Esophagus squamous epithelium (tissue), 5 donors: ENCODE measurements at regions not wholly inside any gene's neighbourhood (a gene's known extent, or its start where the extent isn't known, plus 50 kb on each side); places are given as distances from the start of the nearest gene placed in this dataset.
"Not testable (repeated sequence)": the region's sequence is repeated elsewhere in the genome, so short reads cannot be mapped to it uniquely, and the experiment has no call there.

Experiments
- DNase-seq: peaks from one replicate; lab custom pipeline; 2025; lab: John Stamatoyannopoulos, UW
- H3K27ac ChIP-seq, 4 donors: fragments of 200-600 bp; sonication (generic); one replicate each; pipeline ENCODE4 v1.5.1; 2016 to 2019; ENCODE audit warnings: mild to moderate bottlenecking in 1 of 4
- H3K27me3 ChIP-seq, 4 donors: fragments of 200-600 bp; sonication (generic); 1 replicate in 3 of 4; 2 replicates in 1 of 4; pipeline versions ENCODE4 v1.5.1 to v1.6.0; 2017 to 2021; ENCODE audit warnings: antibody characterized with exemption in 1 of 4
- H3K36me3 ChIP-seq, 3 donors: fragments of 200-600 bp; sonication (generic); one replicate each; pipeline ENCODE4 v1.5.1; 2016 to 2019
- H3K4me1 ChIP-seq, 3 donors: fragments of 200-600 bp; sonication (generic); one replicate each; pipeline ENCODE4 v1.5.1; 2017 to 2019
- H3K4me3 ChIP-seq, 4 donors: fragments of 200-600 bp; sonication (generic); 1 replicate in 3 of 4; 2 replicates in 1 of 4; pipeline ENCODE4 v1.5.1; 2016 to 2019; ENCODE audit warnings: mild to moderate bottlenecking in 2 of 4, moderate library complexity in 1 of 4
- H3K9me3 ChIP-seq, 3 donors: fragments of 200-600 bp; sonication (generic); one replicate each; pipeline ENCODE4 v1.5.1; 2016 to 2019
- POLR2A ChIP-seq, 4 donors: fragments of 450-650 bp; IDR thresholded peaks; one replicate each; pipeline ENCODE4 v1.6.1; 2017; ENCODE audit warnings: antibody characterized with exemption in 4 of 4, mild to moderate bottlenecking in 4 of 4, moderate library complexity in 3 of 4
- WGBS, 2 donors: methylation state at CpG; one replicate each; pipeline ENCODE4 v1.1.5; 2018; 5-methylcytosine and 5-hydroxymethylcytosine counted together
- intact Hi-C: fragments of 100-400 bp; cut with DNase I; formaldehyde crosslinking; loops from one replicate; pipeline ENCODE4 v1.15.0; 2022
- TF ChIP-seq, protein P1 (sequence below), 6 experiments: fragments of 450-650 bp in 4 of 6; fragments of 200-600 bp in 2 of 6; sonication (generic) in 2 of 6; IDR thresholded peaks; one replicate each; pipeline ENCODE4 v1.5.1; 2016 to 2019; ENCODE audit warnings: antibody characterized with exemption in 6 of 6, mild to moderate bottlenecking in 4 of 6, moderate library complexity in 4 of 6
- donor health status: DM: yes; HTN: yes; CAD: no.

DNA sequence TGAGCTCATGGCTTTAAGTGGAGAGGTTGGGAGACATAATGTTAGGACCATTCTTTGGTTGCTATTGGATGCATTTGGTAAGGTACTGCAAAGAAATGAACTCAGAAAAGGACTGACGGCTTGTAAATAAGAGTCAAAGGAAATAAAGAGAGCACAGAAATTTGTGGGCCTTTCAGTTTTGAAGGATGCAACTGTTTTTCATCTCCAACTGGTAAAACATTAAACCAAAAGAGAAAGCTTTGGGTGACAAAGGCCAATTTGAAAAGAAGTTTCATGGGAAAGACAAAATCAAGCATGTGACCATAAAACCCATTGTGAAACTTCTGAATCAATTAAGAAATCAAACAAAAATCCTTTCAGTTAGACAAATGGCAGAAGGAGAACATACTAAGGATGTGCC, 77.8 kb upstream of the SPOPL start:
- no peaks in the 10 kb centered on the region for H3K27me3 ChIP-seq
- 100% methylated on average over 1 of the region's 1 CpG for WGBS, 2 donors
- H3K36me3 ChIP-seq: no peaks in the 10 kb centered on the region
- intact Hi-C loops: no loop called here
- no peak overlapping the region for H3K27ac ChIP-seq
- DNase-seq: no peak
- peaks cover 3 to 10% (median 3%) of the 10 kb centered on the region in 3 donors for H3K4me1 ChIP-seq
- H3K9me3 ChIP-seq: peaks cover 0 to 12% (median 8%) of the 10 kb centered on the region in 3 donors
- no peak overlapping the region for H3K4me3 ChIP-seq
- TF ChIP-seq, protein P1, sequence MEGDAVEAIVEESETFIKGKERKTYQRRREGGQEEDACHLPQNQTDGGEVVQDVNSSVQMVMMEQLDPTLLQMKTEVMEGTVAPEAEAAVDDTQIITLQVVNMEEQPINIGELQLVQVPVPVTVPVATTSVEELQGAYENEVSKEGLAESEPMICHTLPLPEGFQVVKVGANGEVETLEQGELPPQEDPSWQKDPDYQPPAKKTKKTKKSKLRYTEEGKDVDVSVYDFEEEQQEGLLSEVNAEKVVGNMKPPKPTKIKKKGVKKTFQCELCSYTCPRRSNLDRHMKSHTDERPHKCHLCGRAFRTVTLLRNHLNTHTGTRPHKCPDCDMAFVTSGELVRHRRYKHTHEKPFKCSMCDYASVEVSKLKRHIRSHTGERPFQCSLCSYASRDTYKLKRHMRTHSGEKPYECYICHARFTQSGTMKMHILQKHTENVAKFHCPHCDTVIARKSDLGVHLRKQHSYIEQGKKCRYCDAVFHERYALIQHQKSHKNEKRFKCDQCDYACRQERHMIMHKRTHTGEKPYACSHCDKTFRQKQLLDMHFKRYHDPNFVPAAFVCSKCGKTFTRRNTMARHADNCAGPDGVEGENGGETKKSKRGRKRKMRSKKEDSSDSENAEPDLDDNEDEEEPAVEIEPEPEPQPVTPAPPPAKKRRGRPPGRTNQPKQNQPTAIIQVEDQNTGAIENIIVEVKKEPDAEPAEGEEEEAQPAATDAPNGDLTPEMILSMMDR (IDR thresholded peaks at IDR 0.05): no peak
- no peak for TF ChIP-seq POLR2A (IDR thresholded peaks at IDR 0.05)

DNA sequence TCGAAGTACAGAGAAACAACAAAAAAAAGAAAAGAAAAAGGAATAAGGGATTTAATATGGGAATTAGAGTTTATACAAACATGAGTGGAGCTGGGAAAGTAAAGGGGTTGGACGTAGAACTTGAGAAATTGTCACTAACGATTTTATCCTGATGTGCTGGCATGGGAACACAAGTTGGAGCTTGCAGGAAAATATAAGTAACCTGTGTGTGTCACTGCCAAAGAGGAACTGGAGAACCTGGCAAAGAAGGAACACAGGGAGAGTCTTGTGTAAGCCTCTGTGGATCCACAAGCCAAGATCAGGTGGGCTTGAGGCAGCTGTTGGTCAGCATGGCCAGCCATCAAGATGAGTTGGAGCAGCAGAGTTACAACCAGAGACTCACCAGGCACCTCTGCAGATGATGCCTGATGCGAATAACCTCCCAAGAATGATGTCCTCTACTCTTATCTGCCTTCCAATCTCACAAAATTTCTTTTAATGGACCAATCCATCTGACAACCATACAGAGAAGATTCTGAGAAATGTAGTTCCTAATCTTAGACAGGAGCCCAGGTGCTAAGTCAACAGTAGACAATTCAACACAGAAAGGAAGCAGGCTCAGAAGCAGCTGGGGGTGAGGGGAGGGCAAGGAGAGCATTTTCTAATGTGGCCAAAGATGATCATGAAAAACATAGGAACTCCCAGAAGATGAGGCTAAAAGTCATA, 77.0 kb upstream of the SPOPL start:
- no peaks in the 10 kb centered on the region for H3K36me3 ChIP-seq
- H3K4me1 ChIP-seq: peaks cover 3 to 10% (median 3%) of the 10 kb centered on the region in 3 donors
- H3K4me3 ChIP-seq: no peak overlapping the region
- no peaks in the 10 kb centered on the region for H3K27me3 ChIP-seq
- TF ChIP-seq, protein P1 (IDR thresholded peaks at IDR 0.05): no peak
- TF ChIP-seq POLR2A (IDR thresholded peaks at IDR 0.05): no peak
- H3K9me3 ChIP-seq: peaks cover 0 to 12% (median 8%) of the 10 kb centered on the region in 3 donors
- intact Hi-C loops: no loop called here
- H3K27ac ChIP-seq: no peak overlapping the region
- no peak for DNase-seq
- 60 to 70% methylated on average over 4 of the region's 4 CpGs for WGBS, 2 donors

DNA sequence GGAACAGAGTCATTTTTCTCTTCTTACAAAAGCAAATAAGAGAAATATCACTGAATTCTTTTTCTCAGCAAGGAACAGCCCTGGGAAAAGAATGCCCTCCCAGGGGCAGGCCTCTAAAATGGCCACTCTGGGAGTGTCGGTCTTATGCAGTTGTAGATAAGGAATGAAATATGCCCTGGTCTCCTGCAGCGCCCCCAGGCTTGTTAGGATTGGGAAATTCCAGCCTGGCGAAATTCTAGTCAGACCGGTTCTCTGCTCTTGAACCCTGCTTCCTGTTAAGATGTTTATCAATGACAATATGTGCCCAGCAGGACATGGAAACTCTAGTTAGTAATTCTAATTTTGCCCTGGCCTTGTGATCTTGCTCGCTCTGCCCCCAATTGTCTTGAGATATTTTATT, 75.5 kb upstream of the SPOPL start:
- intact Hi-C loops, H3K36me3 ChIP-seq, H3K4me1 ChIP-seq, DNase-seq, H3K27ac ChIP-seq, H3K27me3 ChIP-seq, H3K4me3 ChIP-seq: not testable (repeated sequence)
- WGBS, 2 donors: 80 to 85% methylated on average over 5 of the region's 5 CpGs
- peaks cover 0 to 12% (median 8%) of the 10 kb centered on the region in 3 donors for H3K9me3 ChIP-seq

DNA sequence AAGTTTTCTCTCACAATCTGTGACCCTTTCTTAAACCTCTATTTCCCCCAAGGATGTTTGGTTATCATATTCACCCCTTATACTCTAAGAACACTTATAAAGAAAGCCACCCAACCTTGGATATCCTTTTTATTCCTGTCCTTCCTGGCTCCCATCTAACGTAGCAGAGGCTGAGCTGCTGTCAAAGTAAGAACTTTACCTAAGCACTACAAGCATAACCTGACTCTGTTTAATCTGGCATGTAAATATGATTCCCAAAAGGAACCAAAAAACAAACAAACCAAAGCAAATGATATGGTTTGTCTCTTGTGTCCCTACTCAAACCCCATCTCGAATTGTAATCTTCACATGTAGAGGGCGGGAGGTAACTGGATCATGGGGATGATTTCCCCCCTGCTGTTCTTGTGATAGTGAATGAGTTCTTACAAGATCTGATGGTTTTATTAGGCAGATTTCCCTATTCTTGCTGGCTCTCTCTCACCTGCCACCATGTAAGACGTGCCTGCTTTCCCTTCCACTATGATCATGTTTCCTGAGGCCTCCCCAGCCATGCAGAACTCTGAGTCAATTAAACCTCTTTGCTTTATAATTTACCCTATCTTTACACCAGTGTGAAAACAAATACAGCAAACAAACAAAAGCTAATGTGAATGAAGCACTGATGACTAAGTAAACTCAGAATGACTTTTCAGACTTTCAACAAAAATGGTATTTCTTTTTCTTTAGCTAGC, 72.7 kb upstream of the SPOPL start:
- peaks cover 0 to 12% (median 8%) of the 10 kb centered on the region in 3 donors for H3K9me3 ChIP-seq
- WGBS, 2 donors: 81 to 88% methylated on average over 4 of the region's 4 CpGs
- intact Hi-C loops: no loop called here
- TF ChIP-seq, protein P1 (IDR thresholded peaks at IDR 0.05): no peak
- no peak for TF ChIP-seq POLR2A (IDR thresholded peaks at IDR 0.05)
- no peaks in the 10 kb centered on the region for H3K36me3 ChIP-seq
- H3K27me3 ChIP-seq: no peaks in the 10 kb centered on the region
- no peak for DNase-seq
- no peak overlapping the region for H3K27ac ChIP-seq
- no peak overlapping the region for H3K4me3 ChIP-seq
- H3K4me1 ChIP-seq: no peaks in the 10 kb centered on the region

DNA sequence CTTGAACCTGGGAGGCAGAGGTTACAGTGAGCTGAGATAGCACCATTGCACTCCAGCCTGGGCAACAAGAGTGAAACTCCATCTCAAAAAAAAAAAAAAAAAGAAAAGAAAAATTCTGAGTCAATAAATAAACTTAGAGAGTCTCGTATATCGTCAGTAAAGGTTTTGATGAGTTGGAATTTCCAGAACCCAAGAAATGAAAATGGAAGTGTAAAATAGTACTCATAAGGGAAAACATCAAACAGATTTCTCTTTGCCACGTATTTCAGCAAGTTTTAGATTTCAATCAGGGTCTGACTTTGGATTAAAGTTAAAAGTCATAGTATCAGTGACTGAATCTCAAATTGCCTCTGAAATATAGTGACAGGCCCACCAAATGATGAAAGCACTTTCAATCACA, 71.4 kb upstream of the SPOPL start:
- WGBS, 2 donors: 54 to 62% methylated on average over 3 of the region's 3 CpGs
- Histone ChIP-seq H3K9me3 (peaks cover 0 to 12% (median 8%) of the 10 kb centered on the region in 3 donors), H3K36me3 (no peaks in the 10 kb centered on the region), H3K27ac (no peak overlapping the region), H3K4me3 (no peak overlapping the region), H3K27me3 (no peaks in the 10 kb centered on the region), H3K4me1 (peaks cover 0 to 8% (median 0%) of the 10 kb centered on the region in 3 donors)
- no peak for DNase-seq
- intact Hi-C loops: no loop called here
- TF ChIP-seq, protein P1 (IDR thresholded peaks at IDR 0.05): no peak
- no peak for TF ChIP-seq POLR2A (IDR thresholded peaks at IDR 0.05)
